ENCODE measurements at regions not wholly inside any gene's neighbourhood (a gene's known extent, or its start where the extent isn't known, plus 50 kb on each side); places are given as distances from the start of the nearest gene placed in this dataset.
"Not testable (repeated sequence)": the region's sequence is repeated elsewhere in the genome, so short reads cannot be mapped to it uniquely, and the experiment has no call there.

DNA sequence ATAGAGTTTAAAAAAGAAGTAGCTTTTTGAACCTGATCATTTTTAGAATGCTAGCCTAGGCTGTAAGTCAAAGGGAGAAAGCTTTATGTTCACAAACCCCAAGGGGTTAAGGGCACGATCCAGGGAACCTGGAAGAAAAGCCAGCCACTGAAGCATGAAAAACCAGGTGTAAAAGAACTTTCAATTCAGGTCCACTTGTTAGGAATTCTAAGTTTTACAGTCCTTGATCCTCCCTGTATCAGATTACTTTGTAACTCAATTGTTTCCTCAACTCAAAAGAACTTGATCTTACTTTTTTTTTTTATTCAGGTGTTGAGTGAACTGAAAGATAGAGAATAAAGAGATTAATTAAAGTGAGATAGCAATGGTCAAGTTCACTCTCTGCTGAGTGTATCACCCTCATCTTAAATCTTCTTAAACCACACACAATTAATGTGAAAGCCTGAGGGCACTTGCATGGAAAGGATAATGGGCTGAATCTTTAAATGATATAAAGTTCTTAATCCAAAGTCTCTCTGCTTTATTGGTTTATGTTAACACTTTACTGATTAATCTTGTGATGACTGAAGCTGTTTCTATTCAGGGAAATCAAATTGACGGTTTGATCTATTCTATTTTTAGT, 672.2 kb upstream of the LRRN3 start:
- no peak for DNase-seq

- no peak for DNase-seq
Measured at GRCh38 chr7:110420788-110421187, 670.1 kb upstream of the LRRN3 start.

DNA sequence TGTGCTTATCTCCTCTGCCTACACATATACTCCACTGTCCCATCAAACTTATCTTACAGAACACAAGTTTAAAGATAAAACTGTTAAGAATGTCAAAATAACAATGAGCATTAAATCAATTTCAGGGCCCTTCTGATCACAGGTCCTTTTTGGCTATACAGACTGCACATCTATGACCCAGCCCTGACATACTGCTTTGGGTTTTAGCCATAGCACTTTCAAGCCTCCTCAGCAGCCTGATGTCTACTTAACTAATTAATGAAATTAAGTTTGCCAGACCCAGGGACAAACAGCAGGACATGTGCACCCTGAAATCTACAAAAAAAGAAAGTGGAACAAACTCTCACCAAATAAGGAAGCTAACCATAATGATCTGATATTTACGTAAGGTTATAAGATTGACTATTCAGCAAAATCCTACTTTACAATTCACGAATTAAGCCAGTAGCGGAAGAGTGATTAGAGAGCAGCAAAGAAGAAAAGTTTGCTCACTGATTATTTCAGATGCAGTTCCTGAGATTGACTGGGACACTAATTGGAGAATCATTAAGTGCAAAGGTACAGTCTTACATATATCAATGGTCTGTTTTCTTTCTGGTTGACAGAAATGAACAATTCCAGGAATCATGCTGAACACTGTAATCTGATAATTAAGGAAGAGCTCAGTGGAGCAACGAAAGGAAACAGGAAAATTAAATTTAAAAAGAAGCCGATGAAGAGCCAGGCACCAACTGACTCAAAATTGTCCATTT, 669.3 kb upstream of the LRRN3 start:
- no peak for DNase-seq

GRCh38 chr7:110432061-110432553, 658.8 kb upstream of the LRRN3 start:
- DNase-seq, result no peak

DNA sequence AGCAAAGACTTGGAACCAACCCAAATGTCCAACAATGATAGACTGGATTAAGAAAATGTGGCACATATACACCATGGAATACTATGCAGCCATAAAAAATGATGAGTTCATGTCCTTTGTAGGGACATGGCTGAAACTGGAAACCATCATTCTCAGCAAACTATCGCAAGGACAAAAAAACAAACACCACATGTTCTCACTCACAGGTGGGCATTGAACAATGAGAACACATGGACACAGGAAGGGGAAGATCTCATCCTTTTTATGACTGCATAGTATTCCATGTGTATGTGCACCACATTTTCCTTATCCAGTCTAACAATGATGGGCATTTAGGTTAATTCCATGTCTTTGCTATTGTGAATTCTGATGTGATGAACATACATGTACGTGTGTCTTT, 652.0 kb upstream of the LRRN3 start:
- DNase-seq, result not testable (repeated sequence)

- DNase-seq, result peak; percentile 10
Measured at GRCh38 chr7:110442381-110442837, 648.5 kb upstream of the LRRN3 start.

DNA sequence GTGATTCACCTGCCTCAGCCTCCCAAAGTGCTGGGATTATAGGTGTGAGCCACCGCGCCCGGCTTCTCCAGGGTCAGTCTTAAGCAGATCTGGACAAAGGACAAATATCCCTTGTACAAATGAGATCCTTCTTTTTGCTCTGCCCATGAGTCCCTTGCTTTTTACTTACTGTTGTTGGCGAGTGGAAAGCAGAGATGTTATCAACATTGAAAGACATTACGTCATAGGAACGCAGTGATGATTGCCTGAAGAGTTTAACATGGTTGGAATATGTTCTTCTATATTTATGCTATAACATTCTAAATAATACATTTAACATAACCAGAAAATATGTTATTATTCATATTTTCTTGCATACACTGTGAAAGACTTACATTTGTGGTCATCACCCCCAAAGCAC, 644.3 kb upstream of the LRRN3 start:
- no peak for DNase-seq

DNA sequence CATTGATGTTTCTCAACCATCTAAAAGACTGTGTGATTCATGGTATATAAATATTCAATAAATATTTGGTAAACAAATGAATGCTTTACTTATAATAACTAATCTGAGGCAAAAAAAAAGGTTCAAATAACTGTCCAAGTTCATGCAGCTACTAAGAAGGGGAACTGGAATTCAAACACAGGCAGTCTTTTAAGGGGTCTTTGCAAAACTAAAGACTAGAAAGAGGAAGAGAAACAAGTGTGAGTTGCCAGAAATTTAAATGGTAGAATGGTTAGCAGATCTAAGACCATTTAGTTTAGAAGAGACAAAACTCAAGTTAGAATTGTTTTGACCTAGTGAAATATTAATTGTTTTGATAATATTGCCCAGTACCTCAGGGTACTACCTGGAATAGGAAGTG, 642.0 kb upstream of the LRRN3 start:
- no peak for DNase-seq

DNA sequence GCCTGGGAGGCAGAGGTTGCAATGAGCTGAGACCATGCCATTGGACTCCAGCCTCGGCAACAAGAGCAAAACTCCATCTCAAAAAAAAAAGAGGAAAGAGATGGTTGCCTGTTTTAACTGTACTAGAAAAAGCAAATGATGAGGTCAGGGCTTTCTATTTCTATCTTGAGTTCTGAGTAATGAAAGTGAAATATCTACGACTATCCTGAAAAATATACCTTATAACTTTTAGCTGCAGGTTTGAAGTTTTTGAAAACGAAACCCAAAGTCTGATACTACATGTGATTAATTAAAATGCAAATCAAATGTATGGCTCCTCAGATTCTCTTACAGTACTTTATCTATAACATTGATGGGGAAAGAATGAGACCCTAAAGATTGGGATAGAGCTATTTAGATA, 636.2 kb upstream of the LRRN3 start:
- DNase-seq, result no peak

DNA sequence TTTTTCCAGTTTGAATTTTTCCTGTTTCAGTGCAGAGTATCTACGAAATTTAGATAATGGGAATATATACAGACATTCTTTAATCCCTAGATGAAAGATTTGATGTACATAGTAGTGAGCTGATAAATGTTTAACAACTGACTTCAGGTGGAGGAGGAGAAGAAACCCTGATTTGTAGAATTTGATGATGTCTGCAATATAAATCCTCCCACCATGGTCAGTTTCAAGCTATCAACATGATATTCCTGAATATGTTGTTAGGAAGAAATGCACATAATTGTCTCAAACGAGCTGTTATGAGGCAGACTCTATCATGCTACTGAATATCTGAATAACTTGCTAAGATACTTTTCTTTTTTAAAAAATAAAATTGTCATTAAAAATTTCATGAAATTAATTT, 629.3 kb upstream of the LRRN3 start:
- no peak for DNase-seq

- peak; percentile 50 for DNase-seq
Measured at GRCh38 chr7:110470420-110470819, 620.5 kb upstream of the LRRN3 start.

DNA sequence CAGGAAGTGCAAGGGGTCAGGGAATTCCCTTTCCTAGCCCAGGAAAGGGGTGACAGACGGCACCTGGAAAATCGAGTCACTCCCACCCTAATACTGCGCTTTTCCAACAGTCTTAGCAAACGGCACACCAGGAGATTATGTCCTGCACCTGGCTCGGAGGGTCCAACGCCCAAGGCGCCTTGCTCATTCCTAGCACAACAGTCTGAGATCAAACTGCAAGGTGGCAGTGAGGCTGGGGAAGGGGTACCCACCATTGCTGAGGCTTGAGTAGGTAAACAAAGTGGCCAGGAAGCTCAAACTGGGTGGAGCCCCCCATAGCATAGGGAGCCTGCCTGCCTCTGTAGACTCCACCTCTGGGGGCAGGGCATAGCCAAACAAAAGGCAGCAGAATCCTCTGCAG, 618.5 kb upstream of the LRRN3 start:
- DNase-seq, result not testable (repeated sequence)

GRCh38 chr7:110480964-110481363, 610.0 kb upstream of the LRRN3 start:
- DNase-seq, result no peak

DNA sequence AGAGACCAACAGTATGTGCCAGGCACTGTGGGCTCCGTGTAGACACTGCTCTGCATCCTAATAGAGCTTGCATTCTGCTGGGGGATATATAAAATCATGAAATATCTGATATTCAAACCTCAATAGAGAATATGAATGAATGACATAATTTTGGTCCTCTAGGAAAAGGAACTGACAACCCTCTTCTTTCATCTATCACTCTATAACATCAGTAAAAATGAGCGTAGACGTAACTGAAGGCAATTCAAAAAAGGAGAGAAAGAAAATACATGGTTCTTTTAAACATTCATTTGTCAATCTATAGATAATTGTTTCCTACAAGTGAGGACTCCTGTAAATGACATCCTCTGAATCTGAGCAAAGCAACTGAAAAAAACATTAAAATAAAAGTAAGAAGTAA, 607.4 kb upstream of the LRRN3 start:
- no peak for DNase-seq

DNA sequence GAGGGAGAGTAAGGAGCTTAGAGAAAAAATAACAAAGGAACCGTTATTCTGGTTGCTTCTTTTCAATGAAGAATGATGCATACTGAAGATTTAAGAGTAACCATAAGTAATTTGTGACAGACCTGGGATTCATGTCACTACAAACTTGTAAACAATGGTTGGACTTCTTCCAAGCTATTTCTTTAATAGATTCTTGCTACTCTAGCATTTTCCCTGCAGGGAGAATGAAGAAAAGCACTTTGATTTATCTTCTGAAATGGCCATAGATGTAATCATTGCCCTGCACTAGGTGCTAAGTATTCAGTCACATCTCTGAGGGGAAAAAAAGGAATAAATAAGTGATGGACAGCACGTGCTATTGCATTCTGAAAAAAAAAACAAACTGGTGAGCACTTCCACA, 606.6 kb upstream of the LRRN3 start:
- no peak for DNase-seq

DNA sequence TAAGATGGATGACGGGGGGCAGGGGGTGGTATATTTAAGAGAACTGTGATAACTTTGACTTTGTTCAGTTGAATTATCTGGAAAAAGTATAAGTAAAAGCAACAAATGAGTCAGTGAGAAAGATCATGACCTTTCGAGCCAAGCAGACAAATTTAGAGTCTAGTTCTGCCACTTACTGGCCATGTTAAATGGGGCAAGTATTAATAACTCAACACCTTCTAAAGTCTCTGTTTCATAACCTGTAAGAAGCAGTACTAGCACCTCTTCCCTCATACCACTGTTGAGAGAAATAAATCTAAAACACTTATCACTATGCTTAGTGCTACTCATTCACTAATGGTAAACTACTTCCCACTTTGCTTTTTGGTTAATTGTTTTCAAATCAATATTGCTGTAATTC, 604.4 kb upstream of the LRRN3 start:
- no peak for DNase-seq

- DNase-seq, result no peak
Measured at GRCh38 chr7:110502888-110503465, 588.0 kb upstream of the LRRN3 start.

GRCh38 chr7:110507369-110507768, 583.6 kb upstream of the LRRN3 start:
- peak; percentile 5 for DNase-seq

DNA sequence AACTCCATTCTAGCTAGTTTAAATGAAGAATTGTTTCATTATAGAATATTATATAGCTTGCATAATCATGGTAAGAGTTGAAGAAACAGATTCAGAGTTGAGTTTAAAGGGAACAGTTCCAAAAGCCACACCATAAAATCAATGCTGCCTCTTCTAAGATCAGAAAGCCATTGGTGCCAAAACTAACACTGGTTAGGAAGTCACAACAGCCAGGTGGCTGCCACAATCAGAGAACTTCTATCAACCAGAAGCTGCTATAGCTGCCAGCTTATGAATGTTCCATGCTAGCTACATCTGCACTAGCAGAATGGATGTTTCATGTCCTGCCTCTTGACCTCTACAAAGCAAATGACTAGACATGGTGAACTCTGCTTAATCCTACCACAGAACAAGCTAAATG, 583.1 kb upstream of the LRRN3 start:
- DNase-seq, result peak; percentile 37

DNA sequence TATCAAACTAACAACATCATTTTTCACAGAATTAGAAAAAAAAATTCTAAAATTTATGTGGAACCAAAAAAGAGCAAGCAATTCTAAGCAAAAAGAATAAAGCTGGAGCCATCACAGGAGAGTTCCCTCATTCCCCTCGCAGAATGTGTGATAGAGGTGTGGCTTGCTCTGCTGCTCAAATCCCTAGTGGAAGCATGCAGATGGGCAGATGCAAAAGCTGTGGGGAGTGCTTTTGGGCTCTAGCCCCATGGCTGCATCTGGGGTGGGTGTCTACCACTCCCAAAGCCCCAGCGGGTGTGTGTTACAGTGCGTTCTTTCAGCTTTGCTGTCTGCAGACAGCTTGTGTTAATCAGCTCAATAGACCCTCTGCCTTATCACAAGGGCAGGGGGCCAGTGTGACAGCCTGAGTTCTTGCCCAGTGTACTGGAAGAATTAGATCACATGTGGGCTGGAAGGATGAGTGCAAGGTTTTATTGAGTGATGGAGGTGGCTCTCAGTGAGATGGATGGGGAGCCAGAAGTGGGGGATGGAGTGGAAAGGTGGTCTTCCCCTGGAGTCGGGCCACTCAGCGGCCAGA, 575.9 kb upstream of the LRRN3 start:
- DNase-seq, result not testable (repeated sequence)

DNA sequence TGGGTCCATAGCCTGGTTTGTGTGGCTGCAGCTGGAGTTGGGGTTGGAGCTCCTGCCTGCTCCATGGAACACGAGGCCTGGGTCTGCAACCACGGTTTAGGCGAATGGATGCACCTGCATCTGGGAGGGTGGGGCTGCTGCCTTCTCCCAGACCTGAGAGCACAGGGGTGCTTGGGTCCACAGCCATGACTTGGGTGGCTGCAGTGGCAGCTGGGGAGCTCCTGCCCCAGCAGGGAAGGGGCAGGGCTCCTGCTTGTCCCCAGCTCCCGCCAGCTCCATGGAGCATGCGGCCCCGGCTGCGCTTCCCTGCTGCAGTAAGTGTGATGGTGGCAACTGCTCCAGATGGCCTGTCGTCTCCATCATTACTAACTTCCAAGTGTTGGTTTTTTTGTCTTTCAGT, 571.1 kb upstream of the LRRN3 start:
- DNase-seq, result no peak

- no peak for DNase-seq
Measured at GRCh38 chr7:110521357-110521911, 569.5 kb upstream of the LRRN3 start.

DNA sequence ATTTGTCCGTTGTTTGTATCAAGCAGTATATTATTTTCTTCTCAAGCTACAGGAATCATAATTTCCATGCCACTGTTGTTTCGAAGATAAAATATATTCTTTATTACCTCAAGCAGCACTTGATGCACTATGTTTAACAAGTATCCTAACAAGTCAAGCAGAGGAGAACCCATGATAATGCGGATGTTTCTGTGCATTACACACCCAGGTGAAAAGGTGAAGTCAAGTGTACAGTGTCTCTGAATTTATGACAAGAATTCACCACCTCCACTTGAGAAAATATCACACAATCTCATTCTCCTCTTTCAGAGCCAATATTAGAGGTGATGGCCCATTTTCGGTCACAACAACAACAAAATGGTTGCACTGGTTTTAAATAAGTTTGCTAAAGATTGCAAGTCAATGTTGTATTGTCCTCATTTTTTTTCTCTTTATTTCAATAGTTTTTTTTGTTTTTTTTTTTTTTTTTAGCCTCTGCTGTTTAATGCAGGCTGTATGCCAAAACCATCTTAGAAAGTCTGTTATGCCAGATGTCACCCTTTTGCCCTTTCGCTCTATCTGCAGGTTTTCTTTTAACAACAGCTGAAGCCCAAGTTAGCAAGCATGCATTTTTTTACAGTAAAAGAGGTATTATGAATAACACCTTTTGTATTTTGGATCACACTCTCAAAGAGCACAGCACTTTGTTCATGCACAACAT, 568.7 kb upstream of the LRRN3 start:
- DNase-seq, result peak; percentile 77
